SK-N-SH (cell line): ENCODE measurements at regions not wholly inside any gene's neighbourhood (a gene's known extent, or its start where the extent isn't known, plus 50 kb on each side); places are given as distances from the start of the nearest gene placed in this dataset.

Source experiments
- CTCF ChIA-PET: fragments of 300-600, 350-600 bp; formaldehyde crosslinking; extraction: SDS; loops from one replicate; lab custom pipeline; 2021; lab: Yijun Ruan, JAX
- POLR2A ChIA-PET: fragments of 350-600 bp; sonication (Branson Sonifier 250); formaldehyde crosslinking; extraction: SDS; loops from one replicate; lab custom pipeline; 2020; ENCODE audit warnings: antibody characterized with exemption, inconsistent platforms; lab: Yijun Ruan, JAX
- DNase-seq: peaks from one replicate; pipeline ENCODE4 v3.0.0; 2012
- H2AFZ ChIP-seq: fragments of 200-600 bp; sonication (generic); 2 replicates; pipeline ENCODE4 v1.8.1; 2016; ENCODE audit warnings: antibody characterized with exemption, mild to moderate bottlenecking, low read depth
- H3F3A ChIP-seq: fragments of 200-600 bp; sonication (generic); replicated peaks from 2 replicates; pipeline ENCODE3; 2016; ENCODE audit warnings: antibody characterized with exemption, mild to moderate bottlenecking; ENCODE audit not compliant: insufficient read depth
- H3K27ac ChIP-seq, 2 experiments: fragments of 200-500 bp in 1 of 2; fragments of 200-600 bp in 1 of 2; sonication (Bioruptor generic) in 1 of 2; sonication (generic), shearing (Covaris generic) in 1 of 2; 2 replicates each; pipeline versions ENCODE4 v1.5.1 to v1.6.1; 2014 to 2016; ENCODE audit warnings: low read depth in 2 of 2, inconsistent platforms in 1 of 2, low read length in 1 of 2, mild to moderate bottlenecking in 1 of 2, mixed read lengths in 1 of 2
- H3K27me3 ChIP-seq: fragments of 200-600 bp; sonication (generic), shearing (Covaris generic); 2 replicates; pipeline ENCODE4 v1.6.1; 2016; ENCODE audit warnings: mixed run types; ENCODE audit not compliant: insufficient read depth
- H3K36me3 ChIP-seq, 2 experiments: fragments of 200-500 bp in 1 of 2; fragments of 200-600 bp in 1 of 2; sonication (Bioruptor generic) in 1 of 2; sonication (generic) in 1 of 2; replicated peaks in 1 of 2; 2 replicates each; pipeline versions ENCODE3 to v1.5.1; 2014 to 2016; ENCODE audit warnings: low read length in 1 of 2, mild to moderate bottlenecking in 1 of 2; ENCODE audit not compliant: insufficient read depth in 2 of 2, control insufficient read depth in 1 of 2
- H3K4me1 ChIP-seq, 2 experiments: fragments of 200-500 bp in 1 of 2; fragments of 200-600 bp in 1 of 2; sonication (Bioruptor generic) in 1 of 2; sonication (generic), shearing (Covaris generic) in 1 of 2; 2 replicates each; pipeline versions ENCODE4 v1.5.1 to v1.6.1; 2014 to 2016; ENCODE audit warnings: low read depth in 1 of 2, low read length in 1 of 2, mixed run types in 1 of 2; ENCODE audit not compliant: insufficient read depth in 2 of 2, control insufficient read depth in 1 of 2
- H3K4me2 ChIP-seq: fragments of 200-600 bp; sonication (generic), shearing (Covaris generic); 2 replicates; pipeline ENCODE4 v1.6.1; 2017; ENCODE audit warnings: mixed run types
- H3K4me3 ChIP-seq, 2 experiments: fragments of 200-500 bp in 1 of 2; fragments of 200-600 bp in 1 of 2; sonication (Bioruptor generic) in 1 of 2; sonication (generic), shearing (Covaris generic) in 1 of 2; 2 replicates each; pipeline versions ENCODE4 v1.5.1 to v1.8.1; 2014 to 2016; ENCODE audit warnings: low read depth in 2 of 2, inconsistent platforms in 1 of 2, low read length in 1 of 2, mild to moderate bottlenecking in 1 of 2, mixed read lengths in 1 of 2, moderate library complexity in 1 of 2
- H3K79me2 ChIP-seq: fragments of 200-600 bp; sonication (generic); 2 replicates; pipeline ENCODE4 v1.8.1; 2017; ENCODE audit warnings: mild to moderate bottlenecking; ENCODE audit not compliant: insufficient read depth
- H3K9ac ChIP-seq: fragments of 200-600 bp; sonication (generic); 2 replicates; pipeline ENCODE4 v1.6.1; 2017; ENCODE audit warnings: mixed run types
- H3K9me2 ChIP-seq: fragments of 200-600 bp; sonication (generic); 2 replicates; pipeline ENCODE4 v1.6.1; 2017; ENCODE audit warnings: mixed run types
- H3K9me3 ChIP-seq: fragments of 200-600 bp; sonication (generic); 2 replicates; pipeline ENCODE4 v1.6.1; 2017; ENCODE audit warnings: mixed run types, mild to moderate bottlenecking, moderate library complexity
- H4K20me1 ChIP-seq: fragments of 200-600 bp; sonication (generic); 2 replicates; pipeline ENCODE4 v1.6.1; 2017; ENCODE audit warnings: mild to moderate bottlenecking, mixed run types; ENCODE audit not compliant: insufficient read depth
- FOSL2 ChIP-seq: IDR thresholded peaks from 2 replicates; pipeline ENCODE4 v1.4.0; 2012; ENCODE audit warnings: low read depth, mild to moderate bottlenecking, moderate library complexity, borderline replicate concordance
- FOXJ3 ChIP-seq: sonication (generic); formaldehyde crosslinking; IDR thresholded peaks from 2 replicates; pipeline ENCODE4 v1.5.1; 2020; ENCODE audit warnings: mild to moderate bottlenecking, missing genetic modification reagents
- GABPA ChIP-seq: IDR thresholded peaks from 2 replicates; pipeline ENCODE4 v1.4.0; 2012; ENCODE audit warnings: low read depth, mild to moderate bottlenecking
- GATA2 ChIP-seq: sonication (generic); formaldehyde crosslinking; IDR thresholded peaks from 2 replicates; pipeline ENCODE4 v1.5.0; 2020; ENCODE audit warnings: mild to moderate bottlenecking, missing genetic modification reagents
- JUND ChIP-seq: IDR thresholded peaks from 2 replicates; pipeline ENCODE4 v1.4.0; 2012
- MEF2A ChIP-seq: IDR thresholded peaks from 2 replicates; pipeline ENCODE4 v1.4.0; 2012; ENCODE audit warnings: low read depth, borderline replicate concordance
- NFIC ChIP-seq: IDR thresholded peaks from 2 replicates; pipeline ENCODE4 v1.4.0; 2012; ENCODE audit warnings: borderline replicate concordance
- NRF1 ChIP-seq: IDR thresholded peaks from 2 replicates; pipeline ENCODE4 v1.6.1; 2012; ENCODE audit warnings: low read depth, mild to moderate bottlenecking, low read length
- RFX5 ChIP-seq: IDR thresholded peaks from 2 replicates; pipeline ENCODE4 v1.6.1; 2012; ENCODE audit warnings: mild to moderate bottlenecking, improper control_type of control experiment, low read length
- SMC3 ChIP-seq: IDR thresholded peaks from 2 replicates; pipeline ENCODE4 v1.6.1; 2012; ENCODE audit warnings: low read depth, low read length, improper control_type of control experiment
- TEAD4 ChIP-seq: IDR thresholded peaks from 2 replicates; pipeline ENCODE4 v1.4.0; 2012; ENCODE audit warnings: mild to moderate bottlenecking, borderline replicate concordance; ENCODE audit not compliant: insufficient read depth
- YY1 ChIP-seq: IDR thresholded peaks from 2 replicates; pipeline ENCODE4 v1.4.0; 2012; ENCODE audit warnings: low read depth, mild to moderate bottlenecking
- WGBS: methylation state at CpG from one replicate; pipeline ENCODE4 v1.1.6; 2017; ENCODE audit warnings: low lambda C conversion rate; 5-methylcytosine and 5-hydroxymethylcytosine counted together
- TF ChIP-seq, protein P1 (sequence below): IDR thresholded peaks from 2 replicates; pipeline ENCODE4 v1.4.0; 2012; ENCODE audit warnings: low read depth
- TF ChIP-seq, protein P2 (sequence below): fragments of 150-350 bp; IDR thresholded peaks from 2 replicates; pipeline ENCODE4 v1.6.1; 2016; ENCODE audit warnings: mild to moderate bottlenecking, low read depth, low read length
- TF ChIP-seq, protein P3 (sequence below): IDR thresholded peaks from 2 replicates; pipeline ENCODE4 v1.4.0; 2012; ENCODE audit warnings: low read depth, borderline replicate concordance

DNA sequence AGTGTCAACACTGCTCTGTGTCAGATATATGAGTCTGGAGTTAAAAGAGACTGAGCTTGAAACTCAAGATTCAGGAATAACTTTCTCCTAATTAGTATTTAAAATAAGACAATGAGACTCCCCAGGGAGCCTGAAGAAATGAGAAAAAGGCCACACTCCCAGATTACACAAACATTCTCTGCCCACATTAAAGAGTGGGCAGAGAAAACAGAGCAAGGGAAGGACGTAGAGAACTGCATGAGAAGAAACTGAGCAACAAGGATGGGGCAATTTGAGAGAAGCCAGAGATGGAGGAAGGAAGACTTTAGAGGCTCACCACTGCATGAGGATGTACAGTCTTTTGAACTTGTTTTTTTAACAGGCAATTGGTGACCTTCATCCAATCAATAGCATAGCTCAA, 438.2 kb downstream of the TDRD15 start:
- no peak for DNase-seq
- Histone ChIP-seq H3K27me3 (no peaks in the 10 kb centered on the region), H4K20me1 (no peaks in the 10 kb centered on the region), H3K9ac (no peak overlapping the region), H3K4me2 (no peak overlapping the region), H2AFZ (no peak overlapping the region), H3K36me3 (no peaks in the 10 kb centered on the region), H3F3A (no peaks in the 10 kb centered on the region), H3K4me1 (no peaks in the 10 kb centered on the region), H3K27ac (no peak overlapping the region), H3K79me2 (no peaks in the 10 kb centered on the region), H3K4me3 (no peak overlapping the region), H3K9me2 (no peaks in the 10 kb centered on the region), H3K9me3 (peaks cover 8% of the 10 kb centered on the region; the same call in 1 of the 2 replicates)
- ChIA-PET POLR2A (no interaction called here), CTCF (interaction anchor here (1.4 kb wide), 1 partner anchor 11 kb away, joined by 3 read pairs; no protein-coding TSS in a partner anchor)
- TF ChIP-seq FOXJ3 (CRISPR knock-in tag): no peak
- TF ChIP-seq FOSL2: no peak
- no peak for TF ChIP-seq GABPA
- TF ChIP-seq YY1: no peak
- no CpG with 5 or more reads among the region's 1 CpG for WGBS

DNA sequence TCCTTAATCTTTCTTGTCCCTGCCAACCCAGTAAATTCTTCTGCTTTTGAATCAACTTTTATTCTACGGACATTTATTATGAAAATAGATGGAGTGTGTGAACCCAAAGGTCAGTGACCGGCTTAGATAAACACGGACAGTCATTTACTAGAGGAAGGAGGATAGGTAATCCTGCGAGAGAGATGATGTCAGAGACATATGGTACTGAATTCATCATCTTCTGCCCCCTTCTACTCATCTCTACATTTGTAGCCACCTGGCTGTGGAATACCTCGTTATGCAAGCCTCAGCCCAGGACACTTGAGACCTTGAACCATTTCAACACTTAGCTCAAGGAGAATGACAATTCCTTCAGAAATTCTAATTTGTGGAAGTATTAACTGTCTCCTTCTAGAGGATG, 443.6 kb downstream of the TDRD15 start:
- H3K4me2 ChIP-seq: no peak overlapping the region
- H3K9me2 ChIP-seq: no peaks in the 10 kb centered on the region
- no peaks in the 10 kb centered on the region for H3K27me3 ChIP-seq
- no peak overlapping the region for H2AFZ ChIP-seq
- 0 out of 2 replicates have a peak, but pooled peaks cover 4% of the 10 kb centered on the region for H3K9me3 ChIP-seq
- no peak for DNase-seq
- ChIA-PET CTCF (no interaction called here), POLR2A (no interaction called here)
- no peak overlapping the region for H3K27ac ChIP-seq
- H3F3A ChIP-seq: no peaks in the 10 kb centered on the region
- H3K36me3 ChIP-seq: no peaks in the 10 kb centered on the region
- H3K9ac ChIP-seq: no peak overlapping the region
- TF ChIP-seq, protein P1, sequence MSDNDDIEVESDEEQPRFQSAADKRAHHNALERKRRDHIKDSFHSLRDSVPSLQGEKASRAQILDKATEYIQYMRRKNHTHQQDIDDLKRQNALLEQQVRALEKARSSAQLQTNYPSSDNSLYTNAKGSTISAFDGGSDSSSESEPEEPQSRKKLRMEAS: no peak
- TF ChIP-seq GATA2: no peak
- TF ChIP-seq, protein P2, sequence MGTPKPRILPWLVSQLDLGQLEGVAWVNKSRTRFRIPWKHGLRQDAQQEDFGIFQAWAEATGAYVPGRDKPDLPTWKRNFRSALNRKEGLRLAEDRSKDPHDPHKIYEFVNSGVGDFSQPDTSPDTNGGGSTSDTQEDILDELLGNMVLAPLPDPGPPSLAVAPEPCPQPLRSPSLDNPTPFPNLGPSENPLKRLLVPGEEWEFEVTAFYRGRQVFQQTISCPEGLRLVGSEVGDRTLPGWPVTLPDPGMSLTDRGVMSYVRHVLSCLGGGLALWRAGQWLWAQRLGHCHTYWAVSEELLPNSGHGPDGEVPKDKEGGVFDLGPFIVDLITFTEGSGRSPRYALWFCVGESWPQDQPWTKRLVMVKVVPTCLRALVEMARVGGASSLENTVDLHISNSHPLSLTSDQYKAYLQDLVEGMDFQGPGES: no peak
- H3K4me1 ChIP-seq: no peaks in the 10 kb centered on the region
- H3K4me3 ChIP-seq: no peak overlapping the region
- no peaks in the 10 kb centered on the region for H4K20me1 ChIP-seq
- WGBS: 25% methylated on average over 5 of the region's 5 CpGs
- H3K79me2 ChIP-seq: no peaks in the 10 kb centered on the region

DNA sequence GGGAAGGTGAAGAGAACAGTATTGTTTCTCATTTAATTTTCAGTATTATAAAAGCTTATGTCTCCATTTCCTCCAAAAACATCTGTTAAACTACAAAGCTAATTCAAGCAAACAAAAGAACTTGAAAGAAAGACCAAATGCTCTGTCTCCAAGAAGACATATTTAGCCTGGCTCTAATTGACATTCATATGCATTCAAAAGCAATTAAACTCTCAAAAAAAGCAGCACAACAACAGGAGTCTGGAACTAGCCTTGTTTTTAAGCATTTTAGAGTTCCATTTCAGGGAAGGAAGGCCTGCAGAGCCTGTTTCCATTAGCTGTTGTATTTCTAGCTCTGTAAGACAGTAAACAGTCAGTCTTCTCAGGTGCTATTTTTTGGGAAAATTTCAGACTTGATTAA, 447.9 kb downstream of the TDRD15 start:
- Histone ChIP-seq H3K4me1 (no peaks in the 10 kb centered on the region), H3K36me3 (no peaks in the 10 kb centered on the region), H3K4me2 (no peak overlapping the region), H3K4me3 (no peak overlapping the region), H3K9me3 (no peaks in the 10 kb centered on the region), H3K9me2 (no peaks in the 10 kb centered on the region), H4K20me1 (no peaks in the 10 kb centered on the region), H3K27ac (no peak overlapping the region), H3F3A (no peaks in the 10 kb centered on the region), H3K9ac (no peak overlapping the region), H2AFZ (no peak overlapping the region), H3K27me3 (no peaks in the 10 kb centered on the region), H3K79me2 (no peaks in the 10 kb centered on the region)
- CTCF ChIA-PET: interaction anchor here (1.0 kb wide), 2 partner anchors 9 to 20 kb away, joined by 3 to 4 read pairs; no protein-coding TSS in a partner anchor
- no peak for DNase-seq
- POLR2A ChIA-PET: no interaction called here
- no peak for TF ChIP-seq SMC3
- no peak for TF ChIP-seq NFIC
- TF ChIP-seq NRF1: no peak
- TF ChIP-seq TEAD4: no peak
- TF ChIP-seq, protein P3, sequence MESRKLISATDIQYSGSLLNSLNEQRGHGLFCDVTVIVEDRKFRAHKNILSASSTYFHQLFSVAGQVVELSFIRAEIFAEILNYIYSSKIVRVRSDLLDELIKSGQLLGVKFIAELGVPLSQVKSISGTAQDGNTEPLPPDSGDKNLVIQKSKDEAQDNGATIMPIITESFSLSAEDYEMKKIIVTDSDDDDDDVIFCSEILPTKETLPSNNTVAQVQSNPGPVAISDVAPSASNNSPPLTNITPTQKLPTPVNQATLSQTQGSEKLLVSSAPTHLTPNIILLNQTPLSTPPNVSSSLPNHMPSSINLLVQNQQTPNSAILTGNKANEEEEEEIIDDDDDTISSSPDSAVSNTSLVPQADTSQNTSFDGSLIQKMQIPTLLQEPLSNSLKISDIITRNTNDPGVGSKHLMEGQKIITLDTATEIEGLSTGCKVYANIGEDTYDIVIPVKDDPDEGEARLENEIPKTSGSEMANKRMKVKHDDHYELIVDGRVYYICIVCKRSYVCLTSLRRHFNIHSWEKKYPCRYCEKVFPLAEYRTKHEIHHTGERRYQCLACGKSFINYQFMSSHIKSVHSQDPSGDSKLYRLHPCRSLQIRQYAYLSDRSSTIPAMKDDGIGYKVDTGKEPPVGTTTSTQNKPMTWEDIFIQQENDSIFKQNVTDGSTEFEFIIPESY: no peak
- TF ChIP-seq JUND: no peak
- no peak for TF ChIP-seq RFX5
- TF ChIP-seq MEF2A: no peak
- TF ChIP-seq, protein P2: no peak
